ENCODE measurements at regions not wholly inside any gene's neighbourhood (a gene's known extent, or its start where the extent isn't known, plus 50 kb on each side); places are given as distances from the start of the nearest gene placed in this dataset.

GRCh38 chr3:106018102-106018501 is 149.3 kb upstream of the CBLB start:
- no peak for FAIRE-seq
- DNase-seq (ENCODE audit: insufficient read length, low spot score) = no peak

GRCh38 chr3:106018929-106019550 is 150.2 kb upstream of the CBLB start:
- FAIRE-seq (no peak), DNase-seq (ENCODE audit: insufficient read length, low spot score) (no peak)

GRCh38 chr3:106022913-106023312 is 154.1 kb upstream of the CBLB start:
- no peak for DNase-seq (ENCODE audit: insufficient read length, low spot score)
- no peak for FAIRE-seq

- no peak for FAIRE-seq
- no peak for DNase-seq (ENCODE audit: insufficient read length, low spot score)
These were observed 156.4 kb upstream of the CBLB start for GRCh38 chr3:106025151-106025722.

- DNase-seq (ENCODE audit: insufficient read length, low spot score) (no peak), FAIRE-seq (no peak)
These were observed 161.3 kb upstream of the CBLB start for GRCh38 chr3:106029954-106030626.

GRCh38 chr3:106030627-106030963 is 161.8 kb upstream of the CBLB start:
- FAIRE-seq = no peak

GRCh38 chr3:106032479-106032878 is 163.7 kb upstream of the CBLB start:
- FAIRE-seq (no peak), DNase-seq (ENCODE audit: insufficient read length, low spot score) (no peak)

More at GRCh38 chr3:106030627-106030963, 161.8 kb upstream of the CBLB start:
- DNase-seq (ENCODE audit: insufficient read length, low spot score) = peak; percentile 11

- DNase-seq (ENCODE audit: insufficient read length, low spot score) (no peak), FAIRE-seq (no peak)
These were observed 164.8 kb upstream of the CBLB start for GRCh38 chr3:106033654-106034053.

GRCh38 chr3:106034313-106034712 is 165.5 kb upstream of the CBLB start:
- FAIRE-seq (no peak), DNase-seq (ENCODE audit: insufficient read length, low spot score) (no peak)

GRCh38 chr3:106035619-106036018 is 166.8 kb upstream of the CBLB start:
- FAIRE-seq = no peak
- no peak for DNase-seq (ENCODE audit: insufficient read length, low spot score)

- FAIRE-seq = no peak
- no peak for DNase-seq (ENCODE audit: insufficient read length, low spot score)
These were observed 167.9 kb upstream of the CBLB start for GRCh38 chr3:106036696-106037095.

- no peak for FAIRE-seq
- no peak for DNase-seq (ENCODE audit: insufficient read length, low spot score)
These were observed 178.4 kb upstream of the CBLB start for GRCh38 chr3:106047221-106047620.

- FAIRE-seq = no peak
- DNase-seq (ENCODE audit: insufficient read length, low spot score) = no peak
These were observed 180.2 kb upstream of the CBLB start for GRCh38 chr3:106048946-106049481.

GRCh38 chr3:106049821-106050220 is 181.0 kb upstream of the CBLB start:
- no peak for FAIRE-seq
- no peak for DNase-seq (ENCODE audit: insufficient read length, low spot score)

GRCh38 chr3:106056931-106057330 is 188.1 kb upstream of the CBLB start:
- DNase-seq (ENCODE audit: insufficient read length, low spot score) (no peak), FAIRE-seq (no peak)

- DNase-seq (ENCODE audit: insufficient read length, low spot score) = no peak
These were observed 189.7 kb upstream of the CBLB start for GRCh38 chr3:106058475-106058874.

GRCh38 chr3:106059953-106060517 is 191.2 kb upstream of the CBLB start:
- DNase-seq (ENCODE audit: insufficient read length, low spot score) (no peak), FAIRE-seq (no peak)

More at GRCh38 chr3:106058475-106058874, 189.7 kb upstream of the CBLB start:
- no peak for FAIRE-seq

GRCh38 chr3:106063909-106064308 is 195.1 kb upstream of the CBLB start:
- no peak for DNase-seq (ENCODE audit: insufficient read length, low spot score)
- FAIRE-seq = no peak

- FAIRE-seq = no peak
- DNase-seq (ENCODE audit: insufficient read length, low spot score) = no peak
These were observed 197.0 kb upstream of the CBLB start for GRCh38 chr3:106065831-106066230.

- FAIRE-seq = no peak
These were observed 198.9 kb upstream of the CBLB start for GRCh38 chr3:106067711-106068110.

GRCh38 chr3:106068381-106068780 is 199.6 kb upstream of the CBLB start:
- DNase-seq (ENCODE audit: insufficient read length, low spot score) = no peak
- no peak for FAIRE-seq

More at GRCh38 chr3:106067711-106068110, 198.9 kb upstream of the CBLB start:
- no peak for DNase-seq (ENCODE audit: insufficient read length, low spot score)

GRCh38 chr3:106068795-106069194 is 200.0 kb upstream of the CBLB start:
- FAIRE-seq (no peak), DNase-seq (ENCODE audit: insufficient read length, low spot score) (no peak)
